Upper lobe of left lung (tissue), 6 donors: ENCODE measurements at regions not wholly inside any gene's neighbourhood (a gene's known extent, or its start where the extent isn't known, plus 50 kb on each side); places are given as distances from the start of the nearest gene placed in this dataset.

Source experiments
- ATAC-seq, 2 donors: fragments of 200-7000 bp; cut with Tn5 transposase; one replicate each; pipeline ENCODE4 v1.9.1; 2022; ENCODE audit warnings: mild to moderate bottlenecking in 2 of 2, moderate library complexity in 2 of 2; ENCODE audit not compliant: low FRiP score in 2 of 2
- DNase-seq, 2 donors: peaks; one replicate each; pipeline ENCODE4 v3.0.0-alpha.2; 2019 to 2020
- H3K27ac ChIP-seq, 4 donors: fragments of 200-600 bp; sonication (generic); one replicate each; pipeline ENCODE4 v1.5.1; 2016 to 2019
- H3K27me3 ChIP-seq, 4 donors: fragments of 200-600 bp; sonication (generic); one replicate each; pipeline ENCODE4 v1.5.1; 2017 to 2019
- H3K36me3 ChIP-seq, 4 donors: fragments of 200-600 bp; sonication (generic); one replicate each; pipeline ENCODE4 v1.5.1; 2016 to 2019
- H3K4me1 ChIP-seq, 4 donors: fragments of 200-600 bp; sonication (generic); one replicate each; pipeline ENCODE4 v1.5.1; 2018 to 2019
- H3K4me3 ChIP-seq, 4 donors: fragments of 200-600 bp; sonication (generic); one replicate each; pipeline ENCODE4 v1.5.1; 2017 to 2019; ENCODE audit warnings: mild to moderate bottlenecking in 2 of 4, moderate library complexity in 1 of 4
- H3K9me3 ChIP-seq, 4 donors: fragments of 200-600 bp; sonication (generic); one replicate each; pipeline ENCODE4 v1.5.1; 2018 to 2019
- CTCF ChIP-seq, 6 experiments: fragments of 450-650 bp in 4 of 6; fragments of 200-600 bp in 2 of 6; sonication (generic) in 2 of 6; IDR thresholded peaks; one replicate each; pipeline ENCODE4 v1.5.1; 2016 to 2019; ENCODE audit warnings: antibody characterized with exemption in 6 of 6
- EP300 ChIP-seq, 4 donors: sonication (generic); formaldehyde crosslinking; IDR thresholded peaks; one replicate each; pipeline ENCODE4 v1.5.1; 2017; ENCODE audit warnings: antibody characterized with exemption in 4 of 4, control low read depth in 2 of 4
- POLR2A ChIP-seq, 4 donors: fragments of 450-650 bp; IDR thresholded peaks; one replicate each; pipeline ENCODE4 v1.5.1; 2016 to 2017; ENCODE audit warnings: antibody characterized with exemption in 4 of 4, mild to moderate bottlenecking in 2 of 4
- POLR2AphosphoS5 ChIP-seq, 2 donors: sonication (generic); formaldehyde crosslinking; IDR thresholded peaks; one replicate each; pipeline ENCODE4 v1.5.1; 2017; ENCODE audit warnings: antibody characterized with exemption in 2 of 2
- WGBS, 2 donors: methylation state at CpG; one replicate each; pipeline ENCODE4 v1.1.5; 2017 to 2018; 5-methylcytosine and 5-hydroxymethylcytosine counted together
- donor health status: DM: no; HTN: no; CAD: no; lungs with moderate emphysema.
- donor health status: DM: no; HTN: yes; CAD: no; lungs with severe emphysema.

GRCh38 chr5:89372176-89372575, 489.2 kb upstream of the MEF2C start:
- H3K27ac ChIP-seq = no peak overlapping the region
- ATAC-seq = no peak
- no peaks in the 10 kb centered on the region for H3K4me1 ChIP-seq
- H3K36me3 ChIP-seq = no peaks in the 10 kb centered on the region
- 92 to 100% methylated on average over 1 of the region's 1 CpG for WGBS, 2 donors
- DNase-seq = no peak
- H3K27me3 ChIP-seq = no peaks in the 10 kb centered on the region
- no peaks in the 10 kb centered on the region for H3K9me3 ChIP-seq
- no peak overlapping the region for H3K4me3 ChIP-seq
- TF ChIP-seq CTCF (IDR thresholded peaks at IDR 0.05) (no peak), POLR2A (IDR thresholded peaks at IDR 0.05) (no peak), POLR2AphosphoS5 (IDR thresholded peaks at IDR 0.05) (no peak), EP300 (IDR thresholded peaks at IDR 0.05) (no peak)

DNA sequence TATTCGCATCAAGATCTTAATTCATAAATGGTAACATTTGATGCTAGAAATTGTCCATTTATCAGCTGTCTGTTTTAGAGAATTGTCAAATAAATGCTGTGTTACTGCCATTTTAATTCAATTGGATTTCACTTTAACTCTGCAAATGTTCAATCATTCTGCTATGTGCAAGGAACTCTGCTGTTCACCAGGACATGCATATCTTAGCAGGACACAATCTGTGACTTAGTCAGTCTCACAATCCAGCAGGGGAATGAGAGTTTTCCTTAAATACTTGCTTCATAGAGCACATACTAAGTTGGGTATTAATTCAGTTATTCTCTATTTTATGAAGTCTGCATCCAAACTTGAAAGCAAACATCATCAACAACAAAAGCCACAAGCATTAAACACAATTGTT, 488.7 kb upstream of the MEF2C start:
- H3K4me1 ChIP-seq = no peaks in the 10 kb centered on the region
- no peak overlapping the region for H3K4me3 ChIP-seq
- WGBS, 2 donors = 91 to 94% methylated on average over 1 of the region's 1 CpG
- H3K27ac ChIP-seq = no peak overlapping the region
- ATAC-seq = no peak
- TF ChIP-seq POLR2AphosphoS5 (IDR thresholded peaks at IDR 0.05) (no peak), EP300 (IDR thresholded peaks at IDR 0.05) (no peak), CTCF (IDR thresholded peaks at IDR 0.05) (no peak), POLR2A (IDR thresholded peaks at IDR 0.05) (no peak)
- H3K27me3 ChIP-seq = no peaks in the 10 kb centered on the region
- no peaks in the 10 kb centered on the region for H3K36me3 ChIP-seq
- H3K9me3 ChIP-seq = no peaks in the 10 kb centered on the region
- no peak for DNase-seq

- no peaks in the 10 kb centered on the region for H3K36me3 ChIP-seq
- H3K4me3 ChIP-seq = no peak overlapping the region
- no peak overlapping the region for H3K27ac ChIP-seq
- TF ChIP-seq POLR2AphosphoS5 (IDR thresholded peaks at IDR 0.05) (no peak), CTCF (IDR thresholded peaks at IDR 0.05) (no peak), POLR2A (IDR thresholded peaks at IDR 0.05) (no peak)
- no peaks in the 10 kb centered on the region for H3K27me3 ChIP-seq
- no peak for DNase-seq
- ATAC-seq = no peak
- H3K9me3 ChIP-seq = no peaks in the 10 kb centered on the region
- whole genome bisulfite sequencing, 2 donors = 81% methylated on average over 3 of the region's 3 CpGs
- H3K4me1 ChIP-seq = no peaks in the 10 kb centered on the region
These were observed 476.1 kb upstream of the MEF2C start for GRCh38 chr5:89359046-89359445.

- H3K4me3 ChIP-seq = no peak overlapping the region
- TF ChIP-seq CTCF (IDR thresholded peaks at IDR 0.05) = no peak
- TF ChIP-seq POLR2AphosphoS5 (IDR thresholded peaks at IDR 0.05) = no peak
- no peak for TF ChIP-seq EP300 (IDR thresholded peaks at IDR 0.05)
- TF ChIP-seq POLR2A (IDR thresholded peaks at IDR 0.05) = no peak
- H3K36me3 ChIP-seq = no peaks in the 10 kb centered on the region
- 64 to 75% methylated on average over 1 of the region's 1 CpG for WGBS, 2 donors
- no peaks in the 10 kb centered on the region for H3K9me3 ChIP-seq
- H3K27ac ChIP-seq = no peak overlapping the region
- DNase-seq = no peak
- H3K27me3 ChIP-seq = no peaks in the 10 kb centered on the region
- no peak for ATAC-seq
- H3K4me1 ChIP-seq = no peaks in the 10 kb centered on the region
These were observed 471.0 kb upstream of the MEF2C start for GRCh38 chr5:89353837-89354551.

DNA sequence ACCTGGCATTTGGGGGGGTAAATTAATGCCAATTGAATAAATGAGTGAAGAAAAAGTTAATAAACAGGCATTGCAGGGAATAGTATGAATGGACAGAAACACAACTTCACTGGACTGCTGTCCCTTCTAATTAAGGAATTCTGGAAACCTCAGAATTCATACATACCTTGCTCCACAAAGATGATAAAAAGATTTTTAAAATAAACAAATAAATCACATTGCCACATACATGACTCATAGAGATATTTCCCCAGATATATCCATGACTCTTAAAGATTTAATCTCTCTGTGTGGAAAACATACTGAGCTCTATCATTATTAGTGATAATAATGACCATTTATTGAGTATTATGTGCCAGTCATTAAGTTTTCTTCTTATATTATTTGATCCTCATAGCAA, 469.0 kb upstream of the MEF2C start:
- Histone ChIP-seq H3K9me3 (no peaks in the 10 kb centered on the region), H3K36me3 (no peaks in the 10 kb centered on the region), H3K27ac (no peak overlapping the region), H3K27me3 (no peaks in the 10 kb centered on the region), H3K4me3 (no peak overlapping the region), H3K4me1 (no peaks in the 10 kb centered on the region)
- TF ChIP-seq CTCF (IDR thresholded peaks at IDR 0.05) (no peak), EP300 (IDR thresholded peaks at IDR 0.05) (no peak), POLR2A (IDR thresholded peaks at IDR 0.05) (no peak)
- ATAC-seq (no peak), DNase-seq (no peak)
